ENCODE measurements at regions not wholly inside any gene's neighbourhood (a gene's known extent, or its start where the extent isn't known, plus 50 kb on each side); places are given as distances from the start of the nearest gene placed in this dataset.

DNA sequence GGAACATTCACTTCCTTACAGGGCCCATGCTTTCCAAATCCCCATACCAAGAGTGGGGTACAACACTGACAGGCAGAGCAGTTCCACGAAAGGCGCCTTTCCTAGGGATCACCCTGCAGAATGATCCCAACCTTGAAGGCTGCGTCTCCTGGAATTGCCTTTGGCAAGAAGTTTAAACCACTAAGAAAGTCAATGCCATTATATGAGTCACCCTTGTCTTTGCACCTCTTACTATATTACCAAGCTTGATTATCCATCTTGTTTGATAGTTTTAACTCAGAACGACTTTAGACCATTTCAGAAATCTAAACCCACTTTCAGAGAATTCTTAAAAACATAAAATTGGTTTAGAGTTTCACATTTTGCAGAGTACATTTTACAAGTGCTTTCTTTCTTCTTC, 282.1 kb downstream of the ARHGAP12 start:
- no peak for FAIRE-seq

DNA sequence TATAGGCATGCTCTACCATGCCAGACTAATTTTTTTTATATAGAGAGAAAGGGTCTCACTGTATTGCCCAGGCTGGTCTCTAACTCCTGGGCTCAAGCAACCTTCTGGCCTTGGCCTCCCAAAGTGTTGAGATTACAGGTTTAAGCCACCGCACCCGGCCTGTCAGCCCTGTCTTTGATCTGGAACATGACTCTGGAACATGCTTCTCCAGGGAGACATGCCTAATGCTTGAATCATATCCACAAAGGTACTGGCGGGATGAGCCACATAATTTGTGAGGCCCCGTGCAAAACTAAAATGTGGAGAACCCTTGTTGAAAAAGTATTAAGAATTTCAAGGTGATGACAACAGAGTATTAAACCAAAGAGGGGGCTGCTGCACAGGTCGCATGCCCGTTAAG, 282.8 kb downstream of the ARHGAP12 start:
- no peaks in the 10 kb centered on the region for H3K36me3 ChIP-seq (ENCODE audit: control insufficient read depth in 2 of 3, insufficient read depth in 3 of 3, low read length in 3 of 3)
- no peaks in the 10 kb centered on the region for H3K4me1 ChIP-seq (ENCODE audit: control insufficient read depth in 2 of 3, insufficient read depth in 2 of 3, low read depth in 1 of 3, low read length in 3 of 3)
- H3K27me3 ChIP-seq (ENCODE audit: control insufficient read depth, insufficient read depth, low read length): no peaks in the 10 kb centered on the region
- H3K4me3 ChIP-seq (ENCODE audit: low read length in 3 of 3): no peak overlapping the region
- H3K9ac ChIP-seq (ENCODE audit: low read length in 3 of 3): no peak overlapping the region
- TF ChIP-seq, protein P1, sequence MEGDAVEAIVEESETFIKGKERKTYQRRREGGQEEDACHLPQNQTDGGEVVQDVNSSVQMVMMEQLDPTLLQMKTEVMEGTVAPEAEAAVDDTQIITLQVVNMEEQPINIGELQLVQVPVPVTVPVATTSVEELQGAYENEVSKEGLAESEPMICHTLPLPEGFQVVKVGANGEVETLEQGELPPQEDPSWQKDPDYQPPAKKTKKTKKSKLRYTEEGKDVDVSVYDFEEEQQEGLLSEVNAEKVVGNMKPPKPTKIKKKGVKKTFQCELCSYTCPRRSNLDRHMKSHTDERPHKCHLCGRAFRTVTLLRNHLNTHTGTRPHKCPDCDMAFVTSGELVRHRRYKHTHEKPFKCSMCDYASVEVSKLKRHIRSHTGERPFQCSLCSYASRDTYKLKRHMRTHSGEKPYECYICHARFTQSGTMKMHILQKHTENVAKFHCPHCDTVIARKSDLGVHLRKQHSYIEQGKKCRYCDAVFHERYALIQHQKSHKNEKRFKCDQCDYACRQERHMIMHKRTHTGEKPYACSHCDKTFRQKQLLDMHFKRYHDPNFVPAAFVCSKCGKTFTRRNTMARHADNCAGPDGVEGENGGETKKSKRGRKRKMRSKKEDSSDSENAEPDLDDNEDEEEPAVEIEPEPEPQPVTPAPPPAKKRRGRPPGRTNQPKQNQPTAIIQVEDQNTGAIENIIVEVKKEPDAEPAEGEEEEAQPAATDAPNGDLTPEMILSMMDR (IDR thresholded peaks at IDR 0.05; ENCODE audit: borderline replicate concordance, extremely low read depth, insufficient read depth): no peak
- intact Hi-C loops (cut with DNase I): no loop called here
- FAIRE-seq: no peak
- H3K27ac ChIP-seq (ENCODE audit: low read depth in 2 of 2, low read length in 2 of 2): no peak overlapping the region
- no peaks in the 10 kb centered on the region for H3K9me3 ChIP-seq (ENCODE audit: control insufficient read depth in 2 of 3, insufficient read depth in 1 of 3, low read length in 3 of 3)
- DNase-seq: no peak

More for the DNA sequence above, 282.1 kb downstream of the ARHGAP12 start:
- Histone ChIP-seq H3K27ac (ENCODE audit: low read depth in 2 of 2, low read length in 2 of 2) (no peak overlapping the region), H3K4me1 (ENCODE audit: control insufficient read depth in 2 of 3, insufficient read depth in 2 of 3, low read depth in 1 of 3, low read length in 3 of 3) (no peaks in the 10 kb centered on the region), H3K9ac (ENCODE audit: low read length in 3 of 3) (no peak overlapping the region), H3K27me3 (ENCODE audit: control insufficient read depth, insufficient read depth, low read length) (no peaks in the 10 kb centered on the region), H3K9me3 (ENCODE audit: control insufficient read depth in 2 of 3, insufficient read depth in 1 of 3, low read length in 3 of 3) (no peaks in the 10 kb centered on the region), H3K4me3 (ENCODE audit: low read length in 3 of 3) (no peak overlapping the region), H3K36me3 (ENCODE audit: control insufficient read depth in 2 of 3, insufficient read depth in 3 of 3, low read length in 3 of 3) (no peaks in the 10 kb centered on the region)
- TF ChIP-seq, protein P1 (IDR thresholded peaks at IDR 0.05; ENCODE audit: borderline replicate concordance, extremely low read depth, insufficient read depth): no peak
- no peak for DNase-seq
- intact Hi-C loops (cut with DNase I): no loop called here

DNA sequence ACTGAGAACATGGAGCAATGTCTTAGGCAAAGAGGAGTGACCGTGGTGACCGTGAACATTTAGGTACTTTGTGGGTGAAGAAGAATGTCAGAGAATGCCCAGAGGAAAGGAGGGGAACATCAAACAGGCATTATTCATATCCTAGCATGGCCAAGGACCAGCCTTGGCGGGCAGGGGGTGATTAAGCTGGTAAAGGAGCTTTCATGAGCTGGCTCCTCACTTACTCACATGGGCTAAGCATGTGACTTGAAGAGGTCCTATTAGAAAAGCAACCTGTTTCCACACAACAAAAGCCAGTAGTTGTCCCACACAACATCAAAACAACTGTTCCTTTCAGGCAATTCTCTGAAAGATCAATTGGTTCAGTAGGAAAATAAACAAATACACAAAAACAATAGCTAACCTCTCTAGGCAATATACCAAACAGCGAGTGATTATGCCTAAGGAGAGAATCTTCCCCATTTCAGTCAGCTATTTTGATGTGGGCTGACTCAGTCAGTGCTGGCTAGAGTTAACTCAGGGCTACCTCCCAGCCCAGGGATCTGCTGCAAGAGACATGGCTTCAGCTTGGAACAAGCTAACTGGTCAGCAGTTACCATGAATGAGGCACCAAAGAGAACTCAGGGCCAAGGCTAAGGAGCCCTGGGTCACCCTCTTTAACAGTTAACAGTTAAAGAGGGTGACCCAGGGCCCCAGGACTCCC, 283.5 kb downstream of the ARHGAP12 start:
- no peaks in the 10 kb centered on the region for H3K36me3 ChIP-seq (ENCODE audit: control insufficient read depth in 2 of 3, insufficient read depth in 3 of 3, low read length in 3 of 3)
- intact Hi-C loops (cut with DNase I): no loop called here
- H3K27ac ChIP-seq (ENCODE audit: low read depth in 2 of 2, low read length in 2 of 2): no peak overlapping the region
- TF ChIP-seq, protein P1 (IDR thresholded peaks at IDR 0.05; ENCODE audit: borderline replicate concordance, extremely low read depth, insufficient read depth): no peak
- FAIRE-seq (no peak), DNase-seq (no peak)
- no peaks in the 10 kb centered on the region for H3K4me1 ChIP-seq (ENCODE audit: control insufficient read depth in 2 of 3, insufficient read depth in 2 of 3, low read depth in 1 of 3, low read length in 3 of 3)
- no peak overlapping the region for H3K4me3 ChIP-seq (ENCODE audit: low read length in 3 of 3)
- H3K9me3 ChIP-seq (ENCODE audit: control insufficient read depth in 2 of 3, insufficient read depth in 1 of 3, low read length in 3 of 3): no peaks in the 10 kb centered on the region
- H3K9ac ChIP-seq (ENCODE audit: low read length in 3 of 3): no peak overlapping the region
- no peaks in the 10 kb centered on the region for H3K27me3 ChIP-seq (ENCODE audit: control insufficient read depth, insufficient read depth, low read length)

DNA sequence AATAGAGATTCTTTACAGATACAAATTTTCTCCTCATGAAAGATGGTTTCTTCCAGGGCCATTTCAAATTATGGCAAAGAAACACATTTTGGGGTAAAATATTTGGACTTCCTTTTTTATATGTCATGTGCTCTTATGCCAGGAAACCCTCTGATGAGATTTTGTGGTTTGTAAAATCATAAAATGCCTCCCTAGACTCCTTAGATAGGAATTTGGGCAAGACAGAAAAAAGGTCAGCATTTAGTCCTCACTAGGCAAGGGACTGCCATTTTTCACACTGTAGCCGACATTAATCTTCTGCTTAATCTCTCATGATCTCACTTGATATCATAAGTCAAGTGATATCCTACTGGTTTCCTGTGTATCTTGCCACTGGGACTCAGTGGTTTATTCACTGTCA, 286.4 kb downstream of the ARHGAP12 start:
- H3K4me1 ChIP-seq (ENCODE audit: control insufficient read depth in 2 of 3, insufficient read depth in 2 of 3, low read depth in 1 of 3, low read length in 3 of 3): no peaks in the 10 kb centered on the region
- H3K27ac ChIP-seq (ENCODE audit: low read depth in 2 of 2, low read length in 2 of 2): no peak overlapping the region
- H3K9ac ChIP-seq (ENCODE audit: low read length in 3 of 3): no peak overlapping the region
- H3K27me3 ChIP-seq (ENCODE audit: control insufficient read depth, insufficient read depth, low read length): no peaks in the 10 kb centered on the region
- no peak overlapping the region for H3K4me3 ChIP-seq (ENCODE audit: low read length in 3 of 3)
- intact Hi-C loops (cut with DNase I): no loop called here
- DNase-seq (no peak), FAIRE-seq (no peak)
- TF ChIP-seq, protein P1 (IDR thresholded peaks at IDR 0.05; ENCODE audit: borderline replicate concordance, extremely low read depth, insufficient read depth): no peak
- H3K36me3 ChIP-seq (ENCODE audit: control insufficient read depth in 2 of 3, insufficient read depth in 3 of 3, low read length in 3 of 3): no peaks in the 10 kb centered on the region
- no peaks in the 10 kb centered on the region for H3K9me3 ChIP-seq (ENCODE audit: control insufficient read depth in 2 of 3, insufficient read depth in 1 of 3, low read length in 3 of 3)
